H1 (cell line): ENCODE measurements at regions not wholly inside any gene's neighbourhood (a gene's known extent, or its start where the extent isn't known, plus 50 kb on each side); places are given as distances from the start of the nearest gene placed in this dataset.

Experiments used
- CTCF ChIA-PET: fragments of 300-600 bp; sonication (Branson Sonifier 250); formaldehyde crosslinking; loops from one replicate; lab custom pipeline; 2021; ENCODE audit not compliant: partially characterized antibody; lab: Charles Lee
- POLR2A ChIA-PET: fragments of 300-600 bp; sonication (Branson Sonifier 250); formaldehyde crosslinking; loops from one replicate; lab custom pipeline; 2021; ENCODE audit warnings: inconsistent platforms; ENCODE audit not compliant: partially characterized antibody; lab: Charles Lee
- DNase-seq, 2 experiments: peaks; one replicate each; pipeline versions ENCODE4 v3.0.0 to v3.0.0-alpha.2; 2010 to 2022; ENCODE audit warnings: low spot score in 2 of 2, low read depth in 1 of 2, mixed read lengths in 1 of 2
- FAIRE-seq: peaks from 2 replicates; lab custom pipeline; 2011; peaks lifted over from hg19 to GRCh38; lab: Jason Lieb, UNC
- H2AFZ ChIP-seq: 2 replicates; pipeline ENCODE4 v1.8.1; 2012; ENCODE audit warnings: low read length, inconsistent platforms
- H2AK5ac ChIP-seq: 2 replicates; pipeline ENCODE4 v1.6.1; 2013; ENCODE audit warnings: low read depth, low read length
- H2BK120ac ChIP-seq: replicated peaks from 2 replicates; pipeline ENCODE3; 2013; ENCODE audit warnings: low read depth, low read length, inconsistent platforms
- H2BK12ac ChIP-seq: 2 replicates; pipeline ENCODE4 v1.6.1; 2013; ENCODE audit warnings: low read depth, low read length
- H2BK15ac ChIP-seq: 2 replicates; pipeline ENCODE4 v1.6.1; 2013; ENCODE audit warnings: low read length
- H2BK20ac ChIP-seq: 2 replicates; pipeline ENCODE4 v1.6.1; 2013; ENCODE audit warnings: low read length
- H2BK5ac ChIP-seq: 2 replicates; pipeline ENCODE4 v1.6.1; 2013; ENCODE audit warnings: low read depth, low read length
- H3K14ac ChIP-seq: 2 replicates; pipeline ENCODE4 v1.6.1; 2013; ENCODE audit warnings: inconsistent platforms; ENCODE audit not compliant: insufficient read length
- H3K18ac ChIP-seq: 2 replicates; pipeline ENCODE4 v1.6.1; 2013; ENCODE audit warnings: low read length; ENCODE audit errors: extremely low read depth
- H3K23ac ChIP-seq: 2 replicates; pipeline ENCODE4 v1.6.1; 2013; ENCODE audit warnings: inconsistent platforms; ENCODE audit not compliant: insufficient read length
- H3K23me2 ChIP-seq: 2 replicates; pipeline ENCODE4 v1.6.1; 2013; ENCODE audit warnings: low read depth, low read length
- H3K27ac ChIP-seq: 2 replicates; pipeline ENCODE4 v1.6.1; 2011; ENCODE audit warnings: low read depth, low read length, inconsistent platforms
- H3K27me3 ChIP-seq, 4 experiments: replicated peaks in 1 of 4; 1 replicate in 1 of 4; 2 replicates in 3 of 4; pipeline versions ENCODE4 v1.6.1 to v1.8.1; 2011 to 2013; ENCODE audit warnings: low read length in 3 of 4, mild to moderate bottlenecking in 3 of 4, inconsistent platforms in 2 of 4, mixed read lengths in 2 of 4, moderate library complexity in 1 of 4; ENCODE audit not compliant: control insufficient read depth in 3 of 4, insufficient read depth in 3 of 4; ENCODE audit errors: extremely low read depth in 1 of 4
- H3K36me3 ChIP-seq, 4 experiments: 2 replicates each; pipeline versions ENCODE4 v1.6.1 to v1.8.1; 2011 to 2013; ENCODE audit warnings: mild to moderate bottlenecking in 4 of 4, low read length in 3 of 4, moderate library complexity in 2 of 4, control low read depth in 1 of 4, inconsistent platforms in 1 of 4; ENCODE audit not compliant: insufficient read depth in 4 of 4, control insufficient read depth in 2 of 4
- H3K4ac ChIP-seq: replicated peaks from 2 replicates; pipeline ENCODE3; 2013; ENCODE audit warnings: low read length, low read depth, mixed read lengths, inconsistent platforms; ENCODE audit not compliant: insufficient read length
- H3K4me1 ChIP-seq, 4 experiments: replicated peaks in 1 of 4; 1 replicate in 1 of 4; 2 replicates in 3 of 4; pipeline versions ENCODE4 v1.6.1 to v1.8.1; 2011 to 2013; ENCODE audit warnings: low read length in 3 of 4, inconsistent platforms in 2 of 4, mixed read lengths in 1 of 4; ENCODE audit not compliant: insufficient read depth in 4 of 4, control insufficient read depth in 3 of 4
- H3K4me2 ChIP-seq, 2 experiments: 2 replicates each; pipeline versions ENCODE4 v1.6.1 to v1.8.1; 2011 to 2013; ENCODE audit warnings: low read depth in 2 of 2, low read length in 2 of 2, control low read depth in 1 of 2, inconsistent platforms in 1 of 2, mild to moderate bottlenecking in 1 of 2; ENCODE audit not compliant: insufficient read depth in 1 of 2
- H3K4me3 ChIP-seq, 4 experiments: fragments of 200-600, 300-600 bp in 1 of 4; sonication (generic), shearing (Covaris generic), sonication (Bioruptor Twin) in 1 of 4; 2 replicates each; pipeline versions ENCODE4 v1.5.1 to v1.8.1; 2011 to 2016; ENCODE audit warnings: low read length in 4 of 4, low read depth in 3 of 4, control low read depth in 2 of 4, inconsistent platforms in 2 of 4, mild to moderate bottlenecking in 2 of 4, mixed read lengths in 1 of 4, moderate library complexity in 1 of 4; ENCODE audit not compliant: insufficient read depth in 2 of 4; ENCODE audit errors: extremely low read depth in 1 of 4
- H3K56ac ChIP-seq: replicated peaks from 2 replicates; pipeline ENCODE3; 2013; ENCODE audit warnings: low read depth, mild to moderate bottlenecking, mixed read lengths, low read length, inconsistent platforms; ENCODE audit not compliant: insufficient read length
- H3K79me1 ChIP-seq: 2 replicates; pipeline ENCODE4 v1.6.1; 2013; ENCODE audit warnings: low read depth, low read length, control low read depth
- H3K79me2 ChIP-seq, 2 experiments: 2 replicates each; pipeline versions ENCODE4 v1.6.1 to v1.8.1; 2012 to 2013; ENCODE audit warnings: low read length in 2 of 2, mild to moderate bottlenecking in 2 of 2, inconsistent platforms in 1 of 2; ENCODE audit not compliant: insufficient read depth in 2 of 2, control insufficient read depth in 1 of 2
- H3K9ac ChIP-seq, 4 experiments: replicated peaks in 1 of 4; 1 replicate in 1 of 4; 2 replicates in 3 of 4; pipeline versions ENCODE4 v1.6.1 to v1.8.1; 2011 to 2013; ENCODE audit warnings: low read depth in 3 of 4, low read length in 3 of 4, control low read depth in 2 of 4, mild to moderate bottlenecking in 2 of 4, moderate library complexity in 2 of 4, inconsistent platforms in 1 of 4; ENCODE audit errors: extremely low read depth in 1 of 4
- H3K9me3 ChIP-seq, 2 experiments: 2 replicates each; pipeline versions ENCODE4 v1.6.1 to v1.8.1; 2012 to 2013; ENCODE audit warnings: mild to moderate bottlenecking in 2 of 2, moderate library complexity in 2 of 2, control low read depth in 1 of 2, inconsistent platforms in 1 of 2, low read depth in 1 of 2, low read length in 1 of 2, mixed read lengths in 1 of 2; ENCODE audit not compliant: insufficient read depth in 2 of 2
- H4K20me1 ChIP-seq, 2 experiments: replicated peaks in 1 of 2; 2 replicates each; pipeline versions ENCODE3 to v1.8.1; 2011 to 2013; ENCODE audit warnings: inconsistent platforms in 2 of 2, low read length in 2 of 2, mild to moderate bottlenecking in 1 of 2; ENCODE audit not compliant: insufficient read depth in 2 of 2, control insufficient read depth in 1 of 2
- H4K5ac ChIP-seq: 2 replicates; pipeline ENCODE4 v1.6.1; 2013; ENCODE audit warnings: low read length, low read depth, mixed read lengths, inconsistent platforms; ENCODE audit not compliant: insufficient read length
- H4K8ac ChIP-seq: 2 replicates; pipeline ENCODE4 v1.8.0; 2013; ENCODE audit warnings: mild to moderate bottlenecking, moderate library complexity, low read length, inconsistent platforms; ENCODE audit not compliant: insufficient read depth; ENCODE audit errors: extremely low read depth
- H4K91ac ChIP-seq: replicated peaks from 2 replicates; pipeline ENCODE3; 2013; ENCODE audit warnings: low read length, mixed read lengths, inconsistent platforms; ENCODE audit not compliant: insufficient read length
- ASH2L ChIP-seq: fragments of 200-600, 300-600 bp; sonication (generic); IDR thresholded peaks from one replicate; pipeline ENCODE4 v1.7.1; 2017; ENCODE audit warnings: low read length
- ATF3 ChIP-seq: IDR thresholded peaks from 2 replicates; pipeline ENCODE4 v1.6.1; 2011; ENCODE audit warnings: low read depth, mild to moderate bottlenecking, low read length; ENCODE audit not compliant: insufficient read depth
- BCL11A ChIP-seq, 2 experiments: IDR thresholded peaks; one replicate each; pipeline ENCODE4 v1.6.1; 2011; ENCODE audit warnings: low read depth in 2 of 2, low read length in 2 of 2, mild to moderate bottlenecking in 2 of 2
- CBX8 ChIP-seq: fragments of 300-800, 300-1000 bp; sonication (generic); IDR thresholded peaks from 2 replicates; pipeline ENCODE4 v1.7.1; 2016; ENCODE audit warnings: low read depth, low read length, borderline replicate concordance
- CHD1 ChIP-seq: IDR thresholded peaks from 2 replicates; pipeline ENCODE4 v1.6.1; 2012; ENCODE audit warnings: low read depth, low read length, improper control_type of control experiment
- HDAC2 ChIP-seq, 2 experiments: fragments of 300-600 bp in 1 of 2; sonication (generic) in 1 of 2; IDR thresholded peaks; 2 replicates each; pipeline ENCODE4 v1.6.1; 2011 to 2012; ENCODE audit warnings: low read depth in 2 of 2, low read length in 2 of 2, mild to moderate bottlenecking in 2 of 2, moderate library complexity in 2 of 2, borderline replicate concordance in 1 of 2, inconsistent platforms in 1 of 2
- JUND ChIP-seq: IDR thresholded peaks from 2 replicates; pipeline ENCODE4 v1.6.1; 2011; ENCODE audit warnings: mild to moderate bottlenecking, improper control_type of control experiment, low read length
- MAFK ChIP-seq: IDR thresholded peaks from 2 replicates; pipeline ENCODE4 v1.6.1; 2012; ENCODE audit warnings: low read depth, mild to moderate bottlenecking, improper control_type of control experiment, low read length
- NANOG ChIP-seq: IDR thresholded peaks from 2 replicates; pipeline ENCODE4 v1.6.1; 2011; ENCODE audit warnings: low read length, low read depth, mild to moderate bottlenecking, inconsistent platforms; ENCODE audit not compliant: insufficient read depth, poor library complexity, severe bottlenecking
- RBBP5 ChIP-seq: IDR thresholded peaks from 2 replicates; pipeline ENCODE4 v1.7.1; 2012; ENCODE audit warnings: low read depth, mild to moderate bottlenecking, inconsistent platforms, low read length, moderate library complexity, borderline replicate concordance
- SP1 ChIP-seq: IDR thresholded peaks from 2 replicates; pipeline ENCODE4 v1.6.1; 2011; ENCODE audit warnings: low read depth, low read length
- TAF1 ChIP-seq: IDR thresholded peaks from 2 replicates; pipeline ENCODE4 v1.6.1; 2011; ENCODE audit warnings: mild to moderate bottlenecking, low read depth, low read length
- TAF7 ChIP-seq: optimal IDR thresholded peaks from 2 replicates; pipeline ENCODE3; 2011; ENCODE audit warnings: low read depth, mild to moderate bottlenecking, inconsistent platforms, low read length, moderate library complexity, borderline replicate concordance
- TEAD4 ChIP-seq: IDR thresholded peaks from 2 replicates; pipeline ENCODE4 v1.6.1; 2012; ENCODE audit warnings: low read depth, low read length, inconsistent platforms, mixed read lengths
- WGBS, 2 experiments: shearing (Covaris generic) in 1 of 2; methylation state at CpG; one replicate each; pipeline versions ENCODE4 v1.1.6 to v1.1.7; 2013 to 2015; ENCODE audit warnings: low lambda C conversion rate in 2 of 2, mixed read lengths in 2 of 2, inconsistent platforms in 1 of 2, low coverage in 1 of 2, missing lambda C conversion rate in 1 of 2; ENCODE audit not compliant: insufficient replicate concordance in 2 of 2, insufficient coverage in 1 of 2, insufficient read length in 1 of 2; ENCODE audit errors: extremely low coverage in 1 of 2, missing lambda C conversion rate in 1 of 2; 5-methylcytosine and 5-hydroxymethylcytosine counted together

- H3K9ac ChIP-seq = no peak overlapping the region
- H2BK12ac ChIP-seq = no peak overlapping the region
- no peak overlapping the region for H3K14ac ChIP-seq
- no peak overlapping the region for H2BK20ac ChIP-seq
- no peaks in the 10 kb centered on the region for H4K20me1 ChIP-seq
- H3K79me2 ChIP-seq = no peaks in the 10 kb centered on the region
- no peak overlapping the region for H3K56ac ChIP-seq
- H4K5ac ChIP-seq = no peak overlapping the region
- H3K23ac ChIP-seq = no peak overlapping the region
- no peak overlapping the region for H2BK15ac ChIP-seq
- H3K4me3 ChIP-seq = no peak overlapping the region
- H3K36me3 ChIP-seq = no peaks in the 10 kb centered on the region
- no peaks in the 10 kb centered on the region for H3K23me2 ChIP-seq
- H3K4me1 ChIP-seq = no peaks in the 10 kb centered on the region
- no peak overlapping the region for H4K91ac ChIP-seq
- no peak overlapping the region for H3K18ac ChIP-seq
- no peak overlapping the region for H2BK5ac ChIP-seq
- no peak overlapping the region for H2BK120ac ChIP-seq
- H3K27me3 ChIP-seq = no peaks in the 10 kb centered on the region
- no peaks in the 10 kb centered on the region for H3K79me1 ChIP-seq
- no peak overlapping the region for H4K8ac ChIP-seq
- peaks cover 9 to 16% of the 10 kb centered on the region in 2 experiments; a peak in 3 of 4 replicates for H3K9me3 ChIP-seq
- H3K4me2 ChIP-seq = no peak overlapping the region
- CTCF ChIA-PET = interaction anchor here (1.1 kb wide), 1 partner anchor 77 kb away, joined by 3 read pairs; no protein-coding TSS in a partner anchor
- 87% methylated on average over 10 of the region's 11 CpGs; no CpG with 5 or more reads in 1 of the 2 experiments for WGBS, 2 experiments
- DNase-seq = no peak
- no peak overlapping the region for H3K4ac ChIP-seq
- FAIRE-seq = no peak
- TF ChIP-seq MAFK = no peak
- TF ChIP-seq TAF1 = no peak
- no peak for TF ChIP-seq RBBP5
- TF ChIP-seq TEAD4 = no peak
- TF ChIP-seq ATF3 = no peak
- no peak for TF ChIP-seq CHD1
- no peak for TF ChIP-seq TAF7
- no peak for TF ChIP-seq SP1
- no peak for TF ChIP-seq NANOG
- TF ChIP-seq HDAC2 (IDR thresholded peaks at IDR 0.05; ENCODE audit: borderline replicate concordance in 1 of 2, low read depth in 2 of 2, low read length in 2 of 2) = no peak
- TF ChIP-seq BCL11A (IDR thresholded peaks at IDR 0.05; ENCODE audit: low read depth in 2 of 2, low read length in 2 of 2) = no peak
- TF ChIP-seq CBX8 = no peak
- no peak for TF ChIP-seq JUND
- TF ChIP-seq ASH2L = no peak
- TF ChIP-seq, all 59 proteins: peak for 0
- H3K27ac ChIP-seq = no peak overlapping the region
- H2AFZ ChIP-seq = no peak overlapping the region
- POLR2A ChIA-PET = no interaction called here
- no peak overlapping the region for H2AK5ac ChIP-seq
Observed at GRCh38 chr7:155901176-155901575, 88.9 kb upstream of the SHH start.
